ENCODE measurements at regions not wholly inside any gene's neighbourhood (a gene's known extent, or its start where the extent isn't known, plus 50 kb on each side); places are given as distances from the start of the nearest gene placed in this dataset.

DNA sequence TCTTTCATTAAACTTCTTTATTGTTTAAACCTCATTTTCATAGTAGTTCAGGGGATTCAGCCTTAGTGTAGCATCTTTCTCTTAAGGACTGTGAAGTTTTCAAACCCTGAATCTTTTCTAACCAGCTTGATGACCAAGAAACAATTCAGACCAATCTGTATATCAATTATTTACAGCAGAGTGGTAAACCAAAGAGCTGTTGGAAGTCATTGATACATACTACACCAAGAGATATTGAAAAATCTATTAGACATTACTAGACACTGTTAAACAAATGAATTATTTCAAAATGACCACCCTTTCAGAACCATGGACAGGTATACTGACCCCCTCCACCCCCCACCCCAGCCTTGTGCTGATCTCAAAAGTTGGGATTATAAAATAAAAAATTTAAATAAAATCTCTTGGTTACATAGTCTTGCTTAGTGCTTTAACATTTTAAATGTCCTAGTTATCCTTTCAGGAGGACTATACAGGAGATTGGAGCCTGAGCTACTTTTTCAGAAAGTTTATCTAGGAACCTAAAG is 143.9 kb upstream of the LSM8 start:
- no peak for DNase-seq (ENCODE audit: low read depth)
- TF ChIP-seq, protein P1, sequence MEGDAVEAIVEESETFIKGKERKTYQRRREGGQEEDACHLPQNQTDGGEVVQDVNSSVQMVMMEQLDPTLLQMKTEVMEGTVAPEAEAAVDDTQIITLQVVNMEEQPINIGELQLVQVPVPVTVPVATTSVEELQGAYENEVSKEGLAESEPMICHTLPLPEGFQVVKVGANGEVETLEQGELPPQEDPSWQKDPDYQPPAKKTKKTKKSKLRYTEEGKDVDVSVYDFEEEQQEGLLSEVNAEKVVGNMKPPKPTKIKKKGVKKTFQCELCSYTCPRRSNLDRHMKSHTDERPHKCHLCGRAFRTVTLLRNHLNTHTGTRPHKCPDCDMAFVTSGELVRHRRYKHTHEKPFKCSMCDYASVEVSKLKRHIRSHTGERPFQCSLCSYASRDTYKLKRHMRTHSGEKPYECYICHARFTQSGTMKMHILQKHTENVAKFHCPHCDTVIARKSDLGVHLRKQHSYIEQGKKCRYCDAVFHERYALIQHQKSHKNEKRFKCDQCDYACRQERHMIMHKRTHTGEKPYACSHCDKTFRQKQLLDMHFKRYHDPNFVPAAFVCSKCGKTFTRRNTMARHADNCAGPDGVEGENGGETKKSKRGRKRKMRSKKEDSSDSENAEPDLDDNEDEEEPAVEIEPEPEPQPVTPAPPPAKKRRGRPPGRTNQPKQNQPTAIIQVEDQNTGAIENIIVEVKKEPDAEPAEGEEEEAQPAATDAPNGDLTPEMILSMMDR (conservative IDR thresholded peaks at IDR 0.05; ENCODE audit: low read depth, low read length): no peak
- no peak overlapping the region for H3K4me3 ChIP-seq (ENCODE audit: low read depth, low read length)

DNA sequence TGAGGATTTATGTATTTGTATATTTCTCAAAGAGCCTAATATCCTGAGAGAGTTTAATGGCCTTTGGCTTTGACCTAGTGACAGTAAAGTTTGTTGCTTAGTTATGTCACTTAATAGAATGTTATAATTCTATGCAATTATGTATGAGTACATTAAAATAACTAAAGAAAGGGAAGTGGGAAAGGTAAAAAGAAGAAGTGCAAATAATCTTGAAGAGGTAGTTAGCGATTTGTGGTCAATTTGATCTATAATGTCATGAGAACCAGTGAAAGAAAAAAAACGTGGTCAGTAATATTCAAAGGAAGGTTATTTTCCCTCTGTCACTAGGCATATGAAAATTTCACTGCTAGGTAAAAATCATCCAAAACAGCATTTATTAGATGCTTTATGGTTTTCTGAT is 143.4 kb upstream of the LSM8 start:
- TF ChIP-seq, protein P1 (conservative IDR thresholded peaks at IDR 0.05; ENCODE audit: low read depth, low read length): no peak
- DNase-seq (ENCODE audit: low read depth): no peak

DNA sequence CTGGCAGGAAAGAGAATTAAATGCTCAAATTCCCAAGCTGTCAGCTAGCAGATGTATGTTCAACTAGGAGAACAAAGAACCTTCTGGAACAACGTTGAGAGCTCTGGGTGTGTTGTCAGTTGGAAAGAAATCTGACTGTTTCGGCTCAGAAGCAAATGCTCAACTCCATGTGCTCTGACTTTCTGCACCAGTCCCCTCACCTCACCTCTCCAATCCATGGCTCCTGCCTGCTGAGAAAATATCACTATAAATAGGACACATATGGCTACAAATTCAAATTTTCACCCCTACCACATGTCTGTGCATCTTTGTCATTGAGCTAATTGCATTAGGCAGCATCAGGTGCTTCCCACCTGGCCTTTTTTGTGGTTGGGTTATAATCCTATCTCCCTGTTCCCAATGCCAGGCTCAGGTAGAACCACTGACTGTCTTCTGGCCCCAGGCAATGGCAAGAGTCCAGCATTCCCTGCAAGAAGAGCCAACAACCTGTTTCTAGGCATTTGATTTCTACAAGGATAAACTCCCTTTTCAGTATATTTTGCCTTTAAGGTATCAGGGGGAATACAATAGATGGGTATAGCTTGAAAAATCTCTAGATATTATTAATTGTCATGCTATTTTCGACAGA is 142.6 kb upstream of the LSM8 start:
- no peak for DNase-seq (ENCODE audit: low read depth)
- H3K4me3 ChIP-seq (ENCODE audit: low read depth, low read length): no peak overlapping the region
- TF ChIP-seq, protein P1 (conservative IDR thresholded peaks at IDR 0.05; ENCODE audit: low read depth, low read length): no peak

More for the DNA sequence above, 143.4 kb upstream of the LSM8 start:
- no peak overlapping the region for H3K4me3 ChIP-seq (ENCODE audit: low read depth, low read length)

DNA sequence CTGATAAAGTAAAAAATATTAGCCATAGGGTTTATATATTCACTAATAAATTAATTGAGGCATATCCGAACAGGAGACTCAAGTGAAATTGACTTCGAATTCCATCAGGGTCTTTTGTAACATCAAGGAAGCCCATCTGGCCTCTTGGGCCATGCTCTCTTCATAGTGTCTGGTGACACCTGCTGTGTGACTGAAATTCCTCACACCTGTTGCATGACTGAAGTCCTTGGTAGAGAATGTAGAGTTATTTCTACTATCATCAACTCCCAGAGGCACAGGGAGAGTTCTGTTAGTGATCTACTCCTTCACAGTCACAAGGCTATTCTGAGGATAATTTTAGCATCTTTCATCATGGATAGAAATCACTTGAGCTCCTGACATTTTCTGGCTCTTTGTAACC is 138.3 kb upstream of the LSM8 start:
- no peak overlapping the region for H3K4me3 ChIP-seq (ENCODE audit: low read depth, low read length)
- no peak for DNase-seq (ENCODE audit: low read depth)
- TF ChIP-seq, protein P1 (conservative IDR thresholded peaks at IDR 0.05; ENCODE audit: low read depth, low read length): no peak

DNA sequence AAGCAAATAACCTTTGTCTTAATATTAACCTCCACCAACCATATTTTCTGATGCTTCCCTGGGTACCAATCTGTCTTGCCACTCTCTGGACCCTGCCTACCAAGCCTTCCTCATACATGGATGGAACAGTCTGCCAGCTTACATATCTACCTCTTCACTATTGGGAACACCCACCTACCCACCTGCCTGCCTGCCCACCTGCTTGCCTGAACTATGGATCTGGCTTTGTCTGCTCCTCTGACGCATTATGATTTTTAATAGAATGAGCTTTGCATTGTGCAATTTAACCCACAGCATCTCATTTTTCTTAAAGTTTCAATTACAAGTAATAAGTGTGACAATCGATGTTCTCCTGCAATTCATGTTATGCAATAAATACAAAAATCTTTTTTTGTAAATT is 137.9 kb upstream of the LSM8 start:
- TF ChIP-seq, protein P1 (conservative IDR thresholded peaks at IDR 0.05; ENCODE audit: low read depth, low read length): no peak
- H3K4me3 ChIP-seq (ENCODE audit: low read depth, low read length): no peak overlapping the region
- DNase-seq (ENCODE audit: low read depth): no peak

DNA sequence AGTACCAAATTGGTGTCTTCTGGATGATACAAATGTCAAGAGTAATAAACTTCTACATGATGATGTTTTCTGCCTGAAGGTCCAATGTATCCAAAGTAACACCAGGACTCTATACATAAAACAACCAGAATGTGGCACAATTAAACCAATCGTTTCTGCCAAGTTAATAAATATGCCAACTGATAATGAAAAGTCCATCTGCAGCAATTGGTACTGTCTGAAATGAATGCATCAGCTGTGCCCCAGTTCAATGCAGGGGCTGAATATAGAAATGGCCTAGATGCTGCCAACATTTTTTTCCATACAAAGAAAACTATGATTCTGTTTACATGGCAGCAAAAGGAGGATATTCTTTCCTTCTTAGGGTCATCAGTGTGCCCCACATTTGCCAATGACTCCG is 137.2 kb upstream of the LSM8 start:
- no peak overlapping the region for H3K4me3 ChIP-seq (ENCODE audit: low read depth, low read length)
- TF ChIP-seq, protein P1 (conservative IDR thresholded peaks at IDR 0.05; ENCODE audit: low read depth, low read length): no peak
- DNase-seq (ENCODE audit: low read depth): no peak

DNA sequence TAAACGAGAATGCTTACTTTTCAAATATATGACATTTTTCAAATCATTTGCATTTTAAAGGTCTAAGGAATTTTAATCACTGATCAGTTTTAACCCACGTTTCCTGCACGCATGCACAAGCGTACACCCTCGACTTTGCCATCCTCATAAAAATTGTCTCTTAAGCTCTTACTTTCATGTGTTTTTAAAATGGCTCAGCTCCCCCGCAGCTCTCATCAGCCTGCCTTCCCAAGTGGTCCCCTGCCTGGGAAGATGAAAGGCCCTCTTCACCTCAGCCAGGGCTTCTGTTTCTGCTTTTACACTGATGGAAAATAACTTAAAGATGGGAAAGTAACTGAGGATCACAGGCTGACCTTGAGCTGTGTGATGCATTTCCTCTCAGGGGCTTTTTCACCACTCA is 131.6 kb upstream of the LSM8 start:
- DNase-seq (ENCODE audit: low read depth): no peak
- TF ChIP-seq, protein P1 (conservative IDR thresholded peaks at IDR 0.05; ENCODE audit: low read depth, low read length): no peak
- no peak overlapping the region for H3K4me3 ChIP-seq (ENCODE audit: low read depth, low read length)
